OCI-LY1 (cell line): ENCODE measurements at regions not wholly inside any gene's neighbourhood (a gene's known extent, or its start where the extent isn't known, plus 50 kb on each side); places are given as distances from the start of the nearest gene placed in this dataset.

Source experiments
- H2AFZ ChIP-seq: fragments of 200-600 bp; sonication (generic), shearing (Covaris generic); 2 replicates; pipeline ENCODE4 v1.6.0; 2014; ENCODE audit warnings: antibody characterized with exemption, mild to moderate bottlenecking, low read length
- H3F3A ChIP-seq: fragments of 200-600 bp; sonication (generic), shearing (Covaris generic); 2 replicates; pipeline ENCODE4 v1.6.0; 2014; ENCODE audit warnings: mild to moderate bottlenecking, antibody characterized with exemption, low read length, moderate library complexity; ENCODE audit not compliant: insufficient read depth
- H3K27ac ChIP-seq: fragments of 200-600 bp; sonication (generic); 2 replicates; pipeline ENCODE4 v1.5.1; 2014; ENCODE audit warnings: low read length, mixed run types, mild to moderate bottlenecking, low read depth; ENCODE audit not compliant: poor library complexity, severe bottlenecking
- H3K27me3 ChIP-seq: fragments of 200-600 bp; sonication (generic); 2 replicates; pipeline ENCODE4 v1.6.0; 2014; ENCODE audit warnings: antibody characterized with exemption, mild to moderate bottlenecking, low read length, moderate library complexity; ENCODE audit not compliant: insufficient read depth
- H3K36me3 ChIP-seq: fragments of 200-600 bp; sonication (generic); 2 replicates; pipeline ENCODE4 v1.6.1; 2014; ENCODE audit warnings: mild to moderate bottlenecking, antibody characterized with exemption, low read length, moderate library complexity, mixed read lengths; ENCODE audit not compliant: insufficient read depth
- H3K4me1 ChIP-seq: fragments of 200-600 bp; sonication (generic); 2 replicates; pipeline ENCODE4 v1.5.1; 2014; ENCODE audit warnings: mild to moderate bottlenecking, low read length, moderate library complexity; ENCODE audit not compliant: insufficient read depth, severe bottlenecking
- H3K4me2 ChIP-seq: fragments of 200-600 bp; sonication (generic), shearing (Covaris generic); 2 replicates; pipeline ENCODE4 v1.6.1; 2014; ENCODE audit warnings: low read length
- H3K4me3 ChIP-seq: fragments of 200-600 bp; sonication (generic); 2 replicates; pipeline ENCODE4 v1.5.1; 2014; ENCODE audit warnings: low read length, low read depth, mild to moderate bottlenecking, mixed read lengths; ENCODE audit not compliant: poor library complexity, severe bottlenecking
- H3K79me2 ChIP-seq: fragments of 200-600 bp; shearing (Covaris generic); 2 replicates; pipeline ENCODE4 v1.6.1; 2016; ENCODE audit warnings: mixed run types, low read length, mixed read lengths; ENCODE audit not compliant: insufficient read depth
- H3K9ac ChIP-seq: fragments of 200-600 bp; sonication (generic), shearing (Covaris generic); 2 replicates; pipeline ENCODE4 v1.6.1; 2014; ENCODE audit warnings: mild to moderate bottlenecking, low read length, mixed read lengths
- H3K9me2 ChIP-seq: fragments of 200-600 bp; sonication (generic), shearing (Covaris generic); 2 replicates; pipeline ENCODE4 v1.6.1; 2014; ENCODE audit warnings: low read depth, mild to moderate bottlenecking, low read length, mixed read lengths
- H3K9me3 ChIP-seq: fragments of 200-600 bp; shearing (Covaris generic); 2 replicates; pipeline ENCODE4 v1.6.1; 2014; ENCODE audit warnings: low read length, mixed read lengths
- H4K20me1 ChIP-seq: fragments of 200-600 bp; sonication (generic), shearing (Covaris generic); 2 replicates; pipeline ENCODE4 v1.6.0; 2016; ENCODE audit warnings: mild to moderate bottlenecking, low read length; ENCODE audit not compliant: insufficient read depth
- CTCF ChIP-seq: fragments of 200-600 bp; sonication (generic), shearing (Covaris generic); IDR thresholded peaks from 2 replicates; pipeline ENCODE4 v1.5.1; 2017; ENCODE audit warnings: mild to moderate bottlenecking, antibody characterized with exemption, low read length, moderate library complexity, mixed read lengths
- EZH2 ChIP-seq: fragments of 200-600 bp; sonication (generic), shearing (Covaris generic); IDR thresholded peaks from 2 replicates; pipeline ENCODE4 v1.8.0; 2017; ENCODE audit warnings: borderline replicate concordance, mixed run types, mild to moderate bottlenecking, antibody characterized with exemption, low read length, moderate library complexity, mixed read lengths

- H3K36me3 ChIP-seq: no peaks in the 10 kb centered on the region
- H3K4me1 ChIP-seq: no peaks in the 10 kb centered on the region
- no peak overlapping the region for H3K27ac ChIP-seq
- TF ChIP-seq CTCF (no peak), EZH2 (no peak)
- no peaks in the 10 kb centered on the region for H3K9me2 ChIP-seq
- H3K9ac ChIP-seq: no peak overlapping the region
- no peak overlapping the region for H3K4me3 ChIP-seq
- H3K79me2 ChIP-seq: no peaks in the 10 kb centered on the region
- no peaks in the 10 kb centered on the region for H3K27me3 ChIP-seq
- no peaks in the 10 kb centered on the region for H3F3A ChIP-seq
- no peaks in the 10 kb centered on the region for H3K9me3 ChIP-seq
- no peaks in the 10 kb centered on the region for H4K20me1 ChIP-seq
- no peak overlapping the region for H3K4me2 ChIP-seq
- H2AFZ ChIP-seq: no peak overlapping the region
These were observed 65.2 kb downstream of the MTNR1B start for GRCh38 chr11:93034723-93035039.

- Histone ChIP-seq H4K20me1 (no peaks in the 10 kb centered on the region), H3K27me3 (no peaks in the 10 kb centered on the region), H3F3A (no peaks in the 10 kb centered on the region), H3K36me3 (no peaks in the 10 kb centered on the region), H2AFZ (no peak overlapping the region), H3K9me3 (no peaks in the 10 kb centered on the region), H3K9ac (no peak overlapping the region), H3K79me2 (no peaks in the 10 kb centered on the region), H3K4me2 (no peak overlapping the region), H3K9me2 (no peaks in the 10 kb centered on the region), H3K4me1 (no peaks in the 10 kb centered on the region), H3K4me3 (no peak overlapping the region), H3K27ac (no peak overlapping the region)
- TF ChIP-seq CTCF (no peak), EZH2 (no peak)
These were observed 69.1 kb downstream of the MTNR1B start for GRCh38 chr11:93038521-93038920.

- no peaks in the 10 kb centered on the region for H3F3A ChIP-seq
- H3K27ac ChIP-seq: no peak overlapping the region
- H2AFZ ChIP-seq: no peak overlapping the region
- H3K4me2 ChIP-seq: no peak overlapping the region
- H3K9me2 ChIP-seq: no peaks in the 10 kb centered on the region
- H3K79me2 ChIP-seq: no peaks in the 10 kb centered on the region
- H3K4me3 ChIP-seq: no peak overlapping the region
- no peak overlapping the region for H3K9ac ChIP-seq
- no peaks in the 10 kb centered on the region for H3K4me1 ChIP-seq
- H3K36me3 ChIP-seq: no peaks in the 10 kb centered on the region
- no peaks in the 10 kb centered on the region for H3K27me3 ChIP-seq
- no peaks in the 10 kb centered on the region for H3K9me3 ChIP-seq
- TF ChIP-seq CTCF (no peak), EZH2 (no peak)
- no peaks in the 10 kb centered on the region for H4K20me1 ChIP-seq
These were observed 70.2 kb downstream of the MTNR1B start for GRCh38 chr11:93039531-93040240.
